DND-41 (cell line): ENCODE measurements at regions not wholly inside any gene's neighbourhood (a gene's known extent, or its start where the extent isn't known, plus 50 kb on each side); places are given as distances from the start of the nearest gene placed in this dataset.

Experiments used
- EZH2 ChIP-seq: IDR thresholded peaks from 3 replicates; pipeline ENCODE4 v1.6.1; 2012; ENCODE audit warnings: borderline replicate concordance, low read depth, mild to moderate bottlenecking, moderate library complexity, low read length, inconsistent platforms; ENCODE audit not compliant: severe bottlenecking
- TF ChIP-seq, protein P1 (sequence below): IDR thresholded peaks from 2 replicates; pipeline ENCODE4 v1.5.1; 2012; ENCODE audit warnings: borderline replicate concordance, low read length, moderate library complexity, mild to moderate bottlenecking; ENCODE audit not compliant: poor library complexity, severe bottlenecking; ENCODE audit errors: extremely low read depth

DNA sequence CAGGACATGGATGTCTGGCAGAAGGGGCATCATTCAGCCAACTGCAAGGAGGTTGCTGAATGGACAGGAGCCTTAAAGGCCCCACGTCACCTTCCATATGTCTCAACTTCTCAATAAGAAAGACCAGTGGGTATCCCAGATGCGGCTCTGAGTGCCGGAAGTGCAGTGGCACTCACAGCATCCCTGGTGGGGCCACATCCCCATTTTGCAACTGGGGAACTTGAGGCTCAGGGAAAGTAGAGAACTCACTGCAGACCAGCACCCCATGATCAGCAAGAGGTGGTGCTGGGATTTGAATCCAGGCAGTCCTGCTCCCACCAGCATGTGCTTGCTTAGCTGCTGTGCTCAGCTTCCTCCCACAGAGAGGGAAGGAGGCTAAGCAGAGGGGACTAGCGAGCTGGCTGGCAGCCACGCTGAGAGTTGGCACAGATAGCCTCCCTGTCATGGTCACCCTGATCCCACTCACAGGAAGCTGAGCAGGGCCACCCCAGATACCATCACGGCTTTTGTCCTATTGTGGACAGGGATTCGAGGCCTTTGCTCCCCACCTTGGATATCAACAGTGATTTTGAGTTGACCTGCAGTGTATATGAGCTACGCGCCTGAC is 294.2 kb upstream of the FOXF1 start:
- TF ChIP-seq, protein P1, sequence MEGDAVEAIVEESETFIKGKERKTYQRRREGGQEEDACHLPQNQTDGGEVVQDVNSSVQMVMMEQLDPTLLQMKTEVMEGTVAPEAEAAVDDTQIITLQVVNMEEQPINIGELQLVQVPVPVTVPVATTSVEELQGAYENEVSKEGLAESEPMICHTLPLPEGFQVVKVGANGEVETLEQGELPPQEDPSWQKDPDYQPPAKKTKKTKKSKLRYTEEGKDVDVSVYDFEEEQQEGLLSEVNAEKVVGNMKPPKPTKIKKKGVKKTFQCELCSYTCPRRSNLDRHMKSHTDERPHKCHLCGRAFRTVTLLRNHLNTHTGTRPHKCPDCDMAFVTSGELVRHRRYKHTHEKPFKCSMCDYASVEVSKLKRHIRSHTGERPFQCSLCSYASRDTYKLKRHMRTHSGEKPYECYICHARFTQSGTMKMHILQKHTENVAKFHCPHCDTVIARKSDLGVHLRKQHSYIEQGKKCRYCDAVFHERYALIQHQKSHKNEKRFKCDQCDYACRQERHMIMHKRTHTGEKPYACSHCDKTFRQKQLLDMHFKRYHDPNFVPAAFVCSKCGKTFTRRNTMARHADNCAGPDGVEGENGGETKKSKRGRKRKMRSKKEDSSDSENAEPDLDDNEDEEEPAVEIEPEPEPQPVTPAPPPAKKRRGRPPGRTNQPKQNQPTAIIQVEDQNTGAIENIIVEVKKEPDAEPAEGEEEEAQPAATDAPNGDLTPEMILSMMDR = no peak
- no peak for TF ChIP-seq EZH2
